GF-D8 (cell line): ENCODE measurements at regions not wholly inside any gene's neighbourhood (a gene's known extent, or its start where the extent isn't known, plus 50 kb on each side); places are given as distances from the start of the nearest gene placed in this dataset.

Source experiments
- DNase-seq: peaks from one replicate; lab custom pipeline; 2025; lab: John Stamatoyannopoulos, UW

DNA sequence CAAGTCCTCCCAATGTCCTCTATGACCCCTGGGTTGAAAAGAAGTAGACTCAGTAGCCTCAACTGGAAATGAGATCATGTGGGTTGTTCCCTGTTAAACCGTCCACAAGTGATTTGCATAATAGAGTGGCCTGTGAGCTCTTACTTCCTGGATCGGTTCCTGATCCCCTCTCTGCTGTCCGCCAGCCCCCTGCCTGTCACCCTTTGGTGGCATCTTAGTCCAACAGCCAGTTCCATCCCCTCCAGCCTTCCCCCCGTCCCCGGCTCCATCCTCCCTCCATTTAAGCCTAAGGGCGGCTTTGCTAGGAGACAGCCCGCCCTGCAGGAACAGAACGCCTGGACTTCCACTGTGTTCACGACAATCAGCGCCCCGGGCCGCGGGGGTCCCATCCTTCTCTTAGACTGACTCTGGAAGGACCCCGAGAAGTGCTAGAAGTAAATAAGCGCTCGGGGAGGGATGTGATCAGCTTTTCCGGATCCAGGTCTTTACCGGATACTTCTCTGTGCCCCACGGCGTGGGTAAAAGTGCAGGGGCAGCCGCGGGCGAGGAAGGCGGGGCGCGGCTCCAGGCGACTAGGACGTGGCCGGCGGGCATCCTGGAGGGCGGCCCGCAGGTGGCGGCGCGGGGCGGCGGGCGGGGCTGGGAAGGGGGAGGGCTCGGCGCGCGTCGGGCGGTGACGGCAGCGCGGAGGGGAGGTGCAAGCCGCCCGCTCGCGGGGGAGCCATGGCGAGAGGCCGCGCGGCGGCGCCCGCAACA, 51.2 kb upstream of the ULK4 start:
- DNase-seq, result peak; percentile 93

DNA sequence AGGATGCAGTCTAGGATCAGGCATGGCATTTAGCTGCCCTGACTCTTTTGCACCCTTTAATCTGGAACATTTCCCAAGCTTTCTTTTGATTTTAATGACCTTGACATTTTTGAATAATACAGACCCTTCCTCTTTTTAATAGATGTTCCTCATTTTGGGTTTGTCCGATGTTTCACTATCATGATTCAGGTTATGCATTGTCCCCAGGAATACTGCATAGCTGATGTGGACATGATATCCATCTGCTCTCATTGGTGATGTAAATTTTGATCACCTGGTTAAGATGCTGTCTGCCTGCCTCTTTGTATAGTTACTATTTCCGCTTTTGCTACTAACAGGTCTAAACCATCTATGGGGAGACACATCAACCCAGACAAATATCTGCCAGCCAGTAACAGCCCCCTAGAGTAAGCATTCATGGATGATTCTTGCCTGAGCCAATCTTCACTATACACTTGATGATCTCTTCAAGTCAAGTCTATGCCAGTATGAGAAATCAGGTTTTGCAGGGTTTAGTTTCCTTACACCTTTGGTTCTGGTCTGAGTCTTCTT, 50.6 kb upstream of the ULK4 start:
- no peak for DNase-seq
